CD4-positive, alpha-beta T cell (primary cell): ENCODE measurements at regions not wholly inside any gene's neighbourhood (a gene's known extent, or its start where the extent isn't known, plus 50 kb on each side); places are given as distances from the start of the nearest gene placed in this dataset.

Experiments used
- ATAC-seq: fragments of 200-7000 bp; cut with Tn5 transposase; one replicate; pipeline ENCODE4 v1.10.0; 2022; ENCODE audit warnings: mild to moderate bottlenecking; ENCODE audit not compliant: poor library complexity
- CTCF ChIA-PET: fragments of 350-600 bp; sonication (Branson Sonifier 250); formaldehyde crosslinking; loops from one replicate; lab custom pipeline; 2021; ENCODE audit warnings: antibody characterized with exemption, inconsistent platforms; lab: Charles Lee
- POLR2A ChIA-PET: fragments of 350-600 bp; sonication (Branson Sonifier 250); formaldehyde crosslinking; loops from one replicate; lab custom pipeline; 2021; ENCODE audit warnings: antibody characterized with exemption, inconsistent platforms; lab: Charles Lee
- DNase-seq, 14 experiments: peaks; one replicate each; pipeline ENCODE4 v3.0.0-alpha.2; 2013 to 2020; ENCODE audit warnings: mixed read lengths in 2 of 14
- H3K27ac ChIP-seq, 2 donors: one replicate each; pipeline versions ENCODE4 v1.5.1 to v1.7.0; 2013; ENCODE audit warnings: low read length in 2 of 2, low read depth in 1 of 2, mild to moderate bottlenecking in 1 of 2
- H3K27me3 ChIP-seq, 2 experiments: 1 replicate in 1 of 2; 2 replicates in 1 of 2; pipeline versions ENCODE4 v1.6.1 to v1.7.0; 2013; ENCODE audit warnings: low read length in 2 of 2, control low read depth in 1 of 2, mild to moderate bottlenecking in 1 of 2, moderate library complexity in 1 of 2; ENCODE audit not compliant: insufficient read depth in 2 of 2, control insufficient read depth in 1 of 2
- H3K36me3 ChIP-seq: one replicate; pipeline ENCODE4 v1.6.1; 2013; ENCODE audit warnings: low read length, control low read depth; ENCODE audit not compliant: insufficient read depth
- H3K4me1 ChIP-seq: one replicate; pipeline ENCODE4 v1.6.1; 2013; ENCODE audit warnings: low read length, control low read depth; ENCODE audit not compliant: insufficient read depth
- H3K4me3 ChIP-seq: one replicate; pipeline ENCODE4 v1.5.1; 2013; ENCODE audit warnings: mild to moderate bottlenecking, low read length, moderate library complexity
- H3K9me3 ChIP-seq, 2 experiments: 1 replicate in 1 of 2; 2 replicates in 1 of 2; pipeline versions ENCODE4 v1.6.1 to v1.7.0; 2013; ENCODE audit warnings: low read length in 2 of 2, mild to moderate bottlenecking in 2 of 2, control low read depth in 1 of 2, moderate library complexity in 1 of 2; ENCODE audit not compliant: control insufficient read depth in 1 of 2, insufficient read depth in 1 of 2
- H3K27ac Mint-ChIP-seq: one replicate; pipeline ENCODE4 v1.8.0; 2020; ENCODE audit warnings: mixed read lengths
- H3K27me3 Mint-ChIP-seq: one replicate; pipeline ENCODE4 v1.8.0; 2021; ENCODE audit warnings: mixed read lengths
- H3K36me3 Mint-ChIP-seq: one replicate; pipeline ENCODE4 v1.8.0; 2021; ENCODE audit warnings: low read depth, mixed read lengths
- H3K4me1 Mint-ChIP-seq: one replicate; pipeline ENCODE4 v1.8.0; 2021; ENCODE audit warnings: low read depth, mixed read lengths
- H3K4me3 Mint-ChIP-seq: one replicate; pipeline ENCODE4 v1.8.0; 2020; ENCODE audit warnings: mild to moderate bottlenecking, mixed read lengths
- H3K9me3 Mint-ChIP-seq: one replicate; pipeline ENCODE4 v1.8.0; 2020; ENCODE audit warnings: mixed read lengths
- CTCF ChIP-seq: fragments of 200-600 bp; IDR thresholded peaks from one replicate; pipeline ENCODE4 v1.8.0; 2022; ENCODE audit warnings: antibody characterized with exemption, mild to moderate bottlenecking
- intact Hi-C, 2 experiments: fragments of 100-400 bp; cut with DNase I in 1 of 2; cut with micrococcal nuclease in 1 of 2; formaldehyde crosslinking; loops; one replicate each; pipeline versions ENCODE4 v1.15.1 to v1.9.0; 2023 to 2025; cut with DNase I, micrococcal nuclease

GRCh38 chr4:174107746-174108354, 175.6 kb downstream of the FBXO8 start:
- CTCF ChIA-PET = no interaction called here
- no peaks in the 10 kb centered on the region for H3K4me1 ChIP-seq
- H3K27me3 ChIP-seq = peaks cover 0 to 27% of the 10 kb centered on the region in 2 experiments
- H3K9me3 ChIP-seq = no peaks in the 10 kb centered on the region
- no peak overlapping the region for H3K4me3 ChIP-seq
- no peaks in the 10 kb centered on the region for H3K9me3 Mint-ChIP-seq
- peaks cover 35% of the 10 kb centered on the region for H3K27me3 Mint-ChIP-seq
- POLR2A ChIA-PET = no interaction called here
- intact Hi-C loops = no loop called here
- no peak overlapping the region for H3K27ac Mint-ChIP-seq
- H3K4me1 Mint-ChIP-seq = no peaks in the 10 kb centered on the region
- H3K36me3 ChIP-seq = no peaks in the 10 kb centered on the region
- no peak for TF ChIP-seq CTCF
- no peak overlapping the region for H3K27ac ChIP-seq
- H3K36me3 Mint-ChIP-seq = no peaks in the 10 kb centered on the region
- DNase-seq (no peak), ATAC-seq (no peak)
- H3K4me3 Mint-ChIP-seq = no peak overlapping the region

- ChIA-PET POLR2A (no interaction called here), CTCF (no interaction called here)
- intact Hi-C loops = no loop called here
- ATAC-seq (no peak), DNase-seq (no peak)
- Mint-ChIP-seq H3K9me3 (no peaks in the 10 kb centered on the region), H3K4me1 (no peaks in the 10 kb centered on the region), H3K4me3 (no peak overlapping the region), H3K27me3 (peaks cover 35% of the 10 kb centered on the region), H3K36me3 (no peaks in the 10 kb centered on the region), H3K27ac (no peak overlapping the region)
- H3K4me3 ChIP-seq = no peak overlapping the region
- H3K36me3 ChIP-seq = no peaks in the 10 kb centered on the region
- H3K27me3 ChIP-seq = peaks cover 0 to 30% of the 10 kb centered on the region in 2 experiments
- H3K9me3 ChIP-seq = no peaks in the 10 kb centered on the region
- no peaks in the 10 kb centered on the region for H3K4me1 ChIP-seq
- TF ChIP-seq CTCF = no peak
- no peak overlapping the region for H3K27ac ChIP-seq
Observed at GRCh38 chr4:174105202-174105601, 178.3 kb downstream of the FBXO8 start.

- no peaks in the 10 kb centered on the region for H3K4me1 ChIP-seq
- no peak overlapping the region for H3K27ac ChIP-seq
- ChIA-PET POLR2A (no interaction called here), CTCF (no interaction called here)
- Mint-ChIP-seq H3K27ac (no peak overlapping the region), H3K4me1 (no peaks in the 10 kb centered on the region), H3K9me3 (no peaks in the 10 kb centered on the region), H3K4me3 (no peak overlapping the region), H3K27me3 (peaks cover 18% of the 10 kb centered on the region), H3K36me3 (no peaks in the 10 kb centered on the region)
- peaks cover 0 to 7% of the 10 kb centered on the region in 2 experiments for H3K27me3 ChIP-seq
- no peak overlapping the region for H3K4me3 ChIP-seq
- ATAC-seq = no peak
- TF ChIP-seq CTCF = no peak
- H3K9me3 ChIP-seq = peaks cover 0 to 5% of the 10 kb centered on the region in 2 experiments
- H3K36me3 ChIP-seq = no peaks in the 10 kb centered on the region
- DNase-seq = no peak
- intact Hi-C loops = no loop called here
Observed at GRCh38 chr4:174100910-174101309, 182.6 kb downstream of the FBXO8 start.
